WTC11 (cell line): ENCODE measurements at regions not wholly inside any gene's neighbourhood (a gene's known extent, or its start where the extent isn't known, plus 50 kb on each side); places are given as distances from the start of the nearest gene placed in this dataset.

ENCODE experiments used
- CREM ChIP-seq: sonication (generic); formaldehyde crosslinking; IDR thresholded peaks from 2 replicates; pipeline ENCODE4 v1.8.1; 2022; ENCODE audit warnings: mild to moderate bottlenecking, missing genetic modification reagents, moderate library complexity
- GABPB1 ChIP-seq: sonication (generic); formaldehyde crosslinking; IDR thresholded peaks from 2 replicates; pipeline ENCODE4 v1.8.1; 2023; ENCODE audit warnings: mild to moderate bottlenecking, missing genetic modification reagents
- GTF2I ChIP-seq: fragments of 250-450 bp; sonication (Bioruptor Pico); conservative IDR thresholded peaks from 2 replicates; pipeline ENCODE4 v1.4.0; 2021; ENCODE audit warnings: mild to moderate bottlenecking
- HMGA2 ChIP-seq: fragments of 250-450 bp; sonication (Bioruptor Pico); IDR thresholded peaks from 2 replicates; pipeline ENCODE4 v1.4.0; 2021; ENCODE audit warnings: mild to moderate bottlenecking, moderate library complexity
- JUN ChIP-seq: sonication (generic); formaldehyde crosslinking; IDR thresholded peaks from 2 replicates; pipeline ENCODE4 v1.8.0; 2023; ENCODE audit warnings: mild to moderate bottlenecking, missing genetic modification reagents
- NR3C1 ChIP-seq: sonication (generic); formaldehyde crosslinking; conservative IDR thresholded peaks from 2 replicates; pipeline ENCODE4 v1.8.1; 2023; ENCODE audit warnings: low read depth, mild to moderate bottlenecking, missing genetic modification reagents
- TCF7 ChIP-seq: sonication (generic); formaldehyde crosslinking; IDR thresholded peaks from 2 replicates; pipeline ENCODE4 v1.8.0; 2022; ENCODE audit warnings: mild to moderate bottlenecking, low read depth, missing genetic modification reagents, moderate library complexity
- TF ChIP-seq, protein P1 (sequence below): fragments of 200-600 bp; IDR thresholded peaks from 2 replicates; pipeline ENCODE4 v1.8.0; 2022; ENCODE audit warnings: antibody characterized with exemption
- TF ChIP-seq, protein P2 (sequence below): sonication (generic); formaldehyde crosslinking; IDR thresholded peaks from 2 replicates; pipeline ENCODE4 v1.8.1; 2022; ENCODE audit warnings: low read depth, mild to moderate bottlenecking, moderate library complexity, missing genetic modification reagents, borderline replicate concordance
- TF ChIP-seq, protein P3 (sequence below): sonication (generic); formaldehyde crosslinking; IDR thresholded peaks from 2 replicates; pipeline ENCODE4 v1.8.1; 2023; ENCODE audit warnings: mild to moderate bottlenecking, missing genetic modification reagents, moderate library complexity

DNA sequence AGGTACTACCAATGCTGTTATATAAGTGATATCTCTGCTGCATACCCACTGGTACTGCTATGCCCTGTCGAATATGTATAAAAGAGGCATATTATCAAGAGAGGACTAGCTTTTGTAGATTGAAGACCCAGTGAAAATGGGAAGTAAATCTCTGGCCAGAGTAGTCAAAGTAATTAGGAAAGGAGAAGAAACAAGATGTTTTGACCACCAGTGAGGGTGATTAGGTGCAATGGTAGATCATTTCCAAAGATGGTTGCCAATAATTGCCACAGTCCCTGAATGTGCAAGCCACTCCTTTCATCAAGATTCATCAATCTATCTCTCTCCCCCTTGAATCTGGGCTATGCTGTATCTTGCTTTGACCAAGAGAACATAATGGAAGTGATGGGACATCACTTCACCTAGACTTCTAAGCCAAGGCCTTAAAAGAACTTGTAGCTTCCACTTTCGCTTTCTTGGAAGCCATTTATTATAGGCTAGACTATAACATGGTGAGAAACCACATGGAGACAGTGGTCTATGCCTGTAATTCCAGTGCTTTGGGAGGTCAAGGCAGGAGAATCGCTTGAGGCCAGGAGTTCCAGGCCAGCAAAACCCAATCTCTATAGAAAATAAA lies 52.6 kb upstream of the ST8SIA6 start:
- no peak for TF ChIP-seq JUN (CRISPR knock-in tag)
- TF ChIP-seq, protein P1, sequence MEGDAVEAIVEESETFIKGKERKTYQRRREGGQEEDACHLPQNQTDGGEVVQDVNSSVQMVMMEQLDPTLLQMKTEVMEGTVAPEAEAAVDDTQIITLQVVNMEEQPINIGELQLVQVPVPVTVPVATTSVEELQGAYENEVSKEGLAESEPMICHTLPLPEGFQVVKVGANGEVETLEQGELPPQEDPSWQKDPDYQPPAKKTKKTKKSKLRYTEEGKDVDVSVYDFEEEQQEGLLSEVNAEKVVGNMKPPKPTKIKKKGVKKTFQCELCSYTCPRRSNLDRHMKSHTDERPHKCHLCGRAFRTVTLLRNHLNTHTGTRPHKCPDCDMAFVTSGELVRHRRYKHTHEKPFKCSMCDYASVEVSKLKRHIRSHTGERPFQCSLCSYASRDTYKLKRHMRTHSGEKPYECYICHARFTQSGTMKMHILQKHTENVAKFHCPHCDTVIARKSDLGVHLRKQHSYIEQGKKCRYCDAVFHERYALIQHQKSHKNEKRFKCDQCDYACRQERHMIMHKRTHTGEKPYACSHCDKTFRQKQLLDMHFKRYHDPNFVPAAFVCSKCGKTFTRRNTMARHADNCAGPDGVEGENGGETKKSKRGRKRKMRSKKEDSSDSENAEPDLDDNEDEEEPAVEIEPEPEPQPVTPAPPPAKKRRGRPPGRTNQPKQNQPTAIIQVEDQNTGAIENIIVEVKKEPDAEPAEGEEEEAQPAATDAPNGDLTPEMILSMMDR, result no peak
- no peak for TF ChIP-seq GABPB1
- TF ChIP-seq TCF7 (CRISPR knock-in tag), result no peak
- TF ChIP-seq CREM, result no peak
- no peak for TF ChIP-seq NR3C1
- TF ChIP-seq, protein P2, sequence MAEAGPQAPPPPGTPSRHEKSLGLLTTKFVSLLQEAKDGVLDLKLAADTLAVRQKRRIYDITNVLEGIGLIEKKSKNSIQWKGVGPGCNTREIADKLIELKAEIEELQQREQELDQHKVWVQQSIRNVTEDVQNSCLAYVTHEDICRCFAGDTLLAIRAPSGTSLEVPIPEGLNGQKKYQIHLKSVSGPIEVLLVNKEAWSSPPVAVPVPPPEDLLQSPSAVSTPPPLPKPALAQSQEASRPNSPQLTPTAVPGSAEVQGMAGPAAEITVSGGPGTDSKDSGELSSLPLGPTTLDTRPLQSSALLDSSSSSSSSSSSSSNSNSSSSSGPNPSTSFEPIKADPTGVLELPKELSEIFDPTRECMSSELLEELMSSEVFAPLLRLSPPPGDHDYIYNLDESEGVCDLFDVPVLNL (CRISPR knock-in tag), result no peak
- no peak for TF ChIP-seq GTF2I (CRISPR knock-in tag)
- TF ChIP-seq, protein P3, sequence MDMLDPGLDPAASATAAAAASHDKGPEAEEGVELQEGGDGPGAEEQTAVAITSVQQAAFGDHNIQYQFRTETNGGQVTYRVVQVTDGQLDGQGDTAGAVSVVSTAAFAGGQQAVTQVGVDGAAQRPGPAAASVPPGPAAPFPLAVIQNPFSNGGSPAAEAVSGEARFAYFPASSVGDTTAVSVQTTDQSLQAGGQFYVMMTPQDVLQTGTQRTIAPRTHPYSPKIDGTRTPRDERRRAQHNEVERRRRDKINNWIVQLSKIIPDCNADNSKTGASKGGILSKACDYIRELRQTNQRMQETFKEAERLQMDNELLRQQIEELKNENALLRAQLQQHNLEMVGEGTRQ (CRISPR knock-in tag), result no peak
- no peak for TF ChIP-seq HMGA2 (CRISPR knock-in tag)
